ENCODE measurements at regions not wholly inside any gene's neighbourhood (a gene's known extent, or its start where the extent isn't known, plus 50 kb on each side); places are given as distances from the start of the nearest gene placed in this dataset.

GRCh38 chr11:128234143-128234542 is 353.2 kb downstream of the ETS1 start:
- Histone ChIP-seq H3K4me3 (no peak overlapping the region), H3K4me1 (peaks cover 6% of the 10 kb centered on the region; the same call in 1 of the 2 replicates), H3K36me3 (no peaks in the 10 kb centered on the region), H3K27ac (no peak overlapping the region), H3K9me3 (replicated peaks) (no peaks in the 10 kb centered on the region), H3K27me3 (no peaks in the 10 kb centered on the region)
- no peak for DNase-seq

GRCh38 chr11:128232588-128232987 is 354.8 kb downstream of the ETS1 start:
- Histone ChIP-seq H3K36me3 (no peaks in the 10 kb centered on the region), H3K4me3 (no peak overlapping the region), H3K27ac (no peak overlapping the region), H3K27me3 (no peaks in the 10 kb centered on the region), H3K4me1 (peaks cover 6% of the 10 kb centered on the region; the same call in 1 of the 2 replicates), H3K9me3 (replicated peaks) (no peaks in the 10 kb centered on the region)
- no peak for DNase-seq

- H3K36me3 ChIP-seq = no peaks in the 10 kb centered on the region
- H3K4me3 ChIP-seq = no peak overlapping the region
- peaks cover 6% of the 10 kb centered on the region; the same call in 1 of the 2 replicates for H3K4me1 ChIP-seq
- DNase-seq = no peak
- no peaks in the 10 kb centered on the region for H3K9me3 ChIP-seq (replicated peaks)
- no peaks in the 10 kb centered on the region for H3K27me3 ChIP-seq
- no peak overlapping the region for H3K27ac ChIP-seq
Measured at GRCh38 chr11:128231845-128232410, 355.4 kb downstream of the ETS1 start.

DNA sequence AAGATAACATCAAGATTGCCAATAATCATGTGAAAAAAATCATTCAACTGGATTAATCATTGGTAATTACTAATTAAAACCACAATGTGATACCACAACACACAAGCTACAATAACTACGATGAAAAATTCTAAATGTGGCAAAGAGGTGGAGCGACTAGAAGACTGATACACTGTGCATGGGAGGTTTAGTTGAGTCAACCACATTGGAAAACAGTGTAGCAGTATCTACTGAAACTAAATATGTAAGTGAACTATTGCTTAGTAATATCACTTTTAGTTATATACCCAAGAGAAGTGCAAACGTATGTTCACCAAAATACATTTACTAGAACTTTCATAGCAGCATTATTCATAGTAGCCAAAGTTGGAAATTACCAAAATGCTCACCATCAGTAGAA is 359.9 kb downstream of the ETS1 start:
- Histone ChIP-seq H3K27me3 (no peaks in the 10 kb centered on the region), H3K4me3 (no peak overlapping the region), H3K36me3 (no peaks in the 10 kb centered on the region), H3K4me1 (no peaks in the 10 kb centered on the region), H3K27ac (no peak overlapping the region), H3K9me3 (replicated peaks) (no peaks in the 10 kb centered on the region)
- no peak for DNase-seq

DNA sequence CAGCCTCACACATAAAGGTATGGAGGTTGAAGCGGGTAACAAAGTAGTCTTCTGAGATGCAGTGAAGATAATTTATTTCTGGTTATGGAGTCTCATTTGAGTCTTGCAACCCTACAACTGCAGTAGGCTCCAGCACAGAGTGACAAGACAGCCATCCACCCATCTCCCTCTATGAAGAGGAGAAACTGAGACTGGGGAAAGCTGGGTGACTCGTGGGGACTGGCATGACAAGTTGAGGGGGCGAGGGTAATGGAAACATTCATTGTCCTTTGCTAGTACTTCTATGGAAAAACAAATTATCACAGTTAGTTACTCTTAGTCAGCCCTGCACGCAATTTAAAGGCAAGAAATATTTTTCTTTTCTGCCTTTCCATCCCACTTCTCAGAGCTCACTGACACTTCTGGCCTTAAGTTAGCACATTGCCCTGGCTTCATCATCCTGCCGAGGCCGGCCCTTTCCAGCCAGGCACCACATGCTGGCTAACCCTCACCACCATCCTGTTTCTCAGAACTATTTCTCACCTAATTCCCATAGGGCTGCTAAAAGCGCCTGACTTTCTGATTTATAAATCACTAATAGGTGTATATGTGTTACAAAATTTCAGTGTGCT is 361.1 kb downstream of the ETS1 start:
- H3K4me1 ChIP-seq = no peaks in the 10 kb centered on the region
- H3K27ac ChIP-seq = no peak overlapping the region
- no peak for DNase-seq
- H3K27me3 ChIP-seq = no peaks in the 10 kb centered on the region
- H3K36me3 ChIP-seq = no peaks in the 10 kb centered on the region
- no peak overlapping the region for H3K4me3 ChIP-seq
- no peaks in the 10 kb centered on the region for H3K9me3 ChIP-seq (replicated peaks)

- Histone ChIP-seq H3K9me3 (replicated peaks) (no peaks in the 10 kb centered on the region), H3K36me3 (no peaks in the 10 kb centered on the region), H3K4me3 (no peak overlapping the region), H3K4me1 (no peaks in the 10 kb centered on the region; the same call in 1 of the 2 replicates), H3K27ac (no peak overlapping the region), H3K27me3 (no peaks in the 10 kb centered on the region)
- no peak for DNase-seq
Measured at GRCh38 chr11:128222245-128222884, 365.0 kb downstream of the ETS1 start.

GRCh38 chr11:128219731-128220120 is 367.6 kb downstream of the ETS1 start:
- Histone ChIP-seq H3K36me3 (no peaks in the 10 kb centered on the region), H3K4me3 (no peak overlapping the region), H3K4me1 (no peaks in the 10 kb centered on the region; the same call in 1 of the 2 replicates), H3K27ac (no peak overlapping the region; the same call in 1 of the 2 replicates), H3K9me3 (replicated peaks) (no peaks in the 10 kb centered on the region), H3K27me3 (no peaks in the 10 kb centered on the region)
- DNase-seq = no peak

- Histone ChIP-seq H3K9me3 (replicated peaks) (no peaks in the 10 kb centered on the region), H3K36me3 (no peaks in the 10 kb centered on the region)
Measured at GRCh38 chr11:128216198-128216597, 371.2 kb downstream of the ETS1 start.

DNA sequence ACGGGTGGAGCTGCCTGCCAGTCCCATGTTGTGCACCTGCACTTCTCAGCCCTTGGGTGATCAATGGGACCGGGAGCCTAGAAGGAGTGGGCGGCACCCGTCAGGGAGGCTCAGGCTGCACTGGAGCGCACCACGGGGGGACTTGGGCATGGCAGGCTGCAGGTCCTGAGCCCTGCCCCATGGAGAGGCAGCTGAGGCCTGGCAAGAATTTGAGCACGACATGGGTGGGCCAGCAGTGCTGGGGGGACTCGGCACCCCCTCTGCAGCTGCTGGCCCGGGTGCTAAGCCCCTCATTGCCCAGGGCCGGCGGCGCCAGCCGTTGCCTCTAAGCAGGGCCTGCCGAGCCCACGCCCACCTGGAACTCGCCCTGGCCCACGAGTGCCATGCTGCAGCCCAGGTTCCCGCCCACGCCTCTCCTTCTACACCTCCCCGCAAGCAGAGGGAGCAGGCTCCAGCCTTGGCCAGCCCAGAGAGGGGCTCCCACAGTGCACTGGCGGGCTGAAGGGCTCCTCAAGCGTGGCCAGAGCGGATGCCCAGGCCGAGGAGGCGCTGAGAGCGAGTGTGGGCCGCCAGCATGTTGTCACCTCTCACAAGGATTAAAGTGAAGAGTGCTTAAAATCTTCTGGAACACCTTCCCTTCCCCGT is 372.0 kb downstream of the ETS1 start:
- peaks cover 10% of the 10 kb centered on the region for H3K4me1 ChIP-seq
- H3K9me3 ChIP-seq (replicated peaks) = no peaks in the 10 kb centered on the region
- H3K27ac ChIP-seq = no peak overlapping the region
- DNase-seq = no peak
- no peak overlapping the region for H3K4me3 ChIP-seq
- no peaks in the 10 kb centered on the region for H3K27me3 ChIP-seq
- H3K36me3 ChIP-seq = no peaks in the 10 kb centered on the region

More at GRCh38 chr11:128216198-128216597, 371.2 kb downstream of the ETS1 start:
- no peaks in the 10 kb centered on the region for H3K27me3 ChIP-seq
- no peak overlapping the region for H3K4me3 ChIP-seq
- H3K27ac ChIP-seq = no peak overlapping the region
- no peak for DNase-seq
- H3K4me1 ChIP-seq = peaks cover 2% of the 10 kb centered on the region; the same call in 1 of the 2 replicates

GRCh38 chr11:128214263-128214662 is 373.1 kb downstream of the ETS1 start:
- DNase-seq = no peak
- H3K27ac ChIP-seq = no peak overlapping the region
- H3K27me3 ChIP-seq = no peaks in the 10 kb centered on the region
- no peaks in the 10 kb centered on the region for H3K36me3 ChIP-seq
- H3K4me1 ChIP-seq = peaks cover 15% of the 10 kb centered on the region
- H3K9me3 ChIP-seq (replicated peaks) = no peaks in the 10 kb centered on the region
- H3K4me3 ChIP-seq = no peak overlapping the region

GRCh38 chr11:128213461-128213860 is 373.9 kb downstream of the ETS1 start:
- H3K4me3 ChIP-seq = no peak overlapping the region
- H3K27me3 ChIP-seq = no peaks in the 10 kb centered on the region
- no peak overlapping the region for H3K27ac ChIP-seq
- H3K36me3 ChIP-seq = no peaks in the 10 kb centered on the region
- DNase-seq = no peak
- no peaks in the 10 kb centered on the region for H3K9me3 ChIP-seq (replicated peaks)
- peaks cover 20% of the 10 kb centered on the region for H3K4me1 ChIP-seq

- H3K27ac ChIP-seq = no peak overlapping the region
- no peaks in the 10 kb centered on the region for H3K36me3 ChIP-seq
- no peaks in the 10 kb centered on the region for H3K27me3 ChIP-seq
- no peak overlapping the region for H3K4me3 ChIP-seq
- H3K4me1 ChIP-seq = peaks cover 25% of the 10 kb centered on the region
- no peak for DNase-seq
- H3K9me3 ChIP-seq (replicated peaks) = no peaks in the 10 kb centered on the region
Measured at GRCh38 chr11:128212324-128212723, 375.0 kb downstream of the ETS1 start.

DNA sequence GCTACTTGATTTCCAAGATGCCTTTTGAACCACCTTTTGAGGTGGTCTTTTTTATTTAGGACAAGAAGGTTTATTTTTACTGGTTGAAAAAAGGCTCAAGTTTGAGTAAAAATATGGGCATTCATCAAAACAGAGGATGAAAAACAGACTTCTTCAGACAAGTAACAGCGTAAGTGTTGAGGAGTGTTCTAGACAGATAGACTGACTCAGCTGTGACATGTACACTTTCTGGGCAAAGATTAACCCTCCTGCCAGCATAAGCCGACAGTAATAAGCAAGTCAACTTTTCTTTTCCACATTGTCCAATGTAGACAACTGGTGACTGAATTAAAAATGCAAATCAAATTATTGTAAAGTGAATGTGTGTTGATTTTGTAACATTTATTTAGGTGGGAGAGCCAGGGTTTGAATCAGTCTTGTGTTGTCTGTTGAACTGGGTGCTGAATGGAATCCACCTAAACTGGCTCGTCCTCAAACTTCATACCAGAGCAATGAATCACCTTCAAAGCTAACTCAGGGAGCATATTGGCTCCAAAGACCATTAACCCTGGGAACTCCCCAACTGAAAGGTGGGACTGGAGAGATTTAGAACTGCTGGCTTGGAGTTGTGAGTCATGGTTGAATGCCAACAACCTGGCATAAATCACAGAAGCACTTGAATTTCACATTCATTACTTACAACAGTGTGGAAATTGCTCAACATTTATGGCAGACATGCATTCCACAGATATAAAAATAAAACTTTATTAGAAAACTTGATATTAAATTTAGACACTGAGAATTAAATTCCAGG is 377.0 kb downstream of the ETS1 start:
- H3K9me3 ChIP-seq (replicated peaks) = no peaks in the 10 kb centered on the region
- H3K27me3 ChIP-seq = no peaks in the 10 kb centered on the region
- peak; percentile 29 to 51 for DNase-seq
- H3K36me3 ChIP-seq = no peaks in the 10 kb centered on the region
- H3K27ac ChIP-seq = peak overlapping the region; percentile 51
- H3K4me1 ChIP-seq = peaks cover 25% of the 10 kb centered on the region
- H3K4me3 ChIP-seq = no peak overlapping the region

- DNase-seq = no peak
- H3K4me1 ChIP-seq = peaks cover 25% of the 10 kb centered on the region
- H3K27ac ChIP-seq = no peak overlapping the region
- H3K27me3 ChIP-seq = no peaks in the 10 kb centered on the region
- no peaks in the 10 kb centered on the region for H3K36me3 ChIP-seq
- H3K9me3 ChIP-seq (replicated peaks) = no peaks in the 10 kb centered on the region
- H3K4me3 ChIP-seq = no peak overlapping the region
Measured at GRCh38 chr11:128209138-128209435, 378.3 kb downstream of the ETS1 start.

Measured in SJCRH30 (cell line).